ENCODE measurements at regions not wholly inside any gene's neighbourhood (a gene's known extent, or its start where the extent isn't known, plus 50 kb on each side); places are given as distances from the start of the nearest gene placed in this dataset.

GRCh38 chr9:19732441-19732951, 56.3 kb downstream of the SLC24A2 start:
- no peak for DNase-seq

GRCh38 chr9:19728101-19728500, 60.7 kb downstream of the SLC24A2 start:
- no peak for DNase-seq

GRCh38 chr9:19725970-19726369, 62.9 kb downstream of the SLC24A2 start:
- DNase-seq, result no peak

- no peak for DNase-seq
Observed at GRCh38 chr9:19720377-19720776, 68.5 kb downstream of the SLC24A2 start.

- DNase-seq, result no peak
Observed at GRCh38 chr9:19703702-19704101, 85.1 kb downstream of the SLC24A2 start.

- DNase-seq, result no peak
Observed at GRCh38 chr9:19701991-19702390, 86.8 kb downstream of the SLC24A2 start.

- DNase-seq, result no peak
Observed at GRCh38 chr9:19701274-19701673, 87.6 kb downstream of the SLC24A2 start.

GRCh38 chr9:19700699-19701098, 88.1 kb downstream of the SLC24A2 start:
- DNase-seq, result no peak

- DNase-seq, result no peak
Observed at GRCh38 chr9:19699756-19700155, 89.1 kb downstream of the SLC24A2 start.

- no peak for DNase-seq
Observed at GRCh38 chr9:19698960-19699359, 89.9 kb downstream of the SLC24A2 start.

- DNase-seq, result no peak
Observed at GRCh38 chr9:19694601-19695000, 94.2 kb downstream of the SLC24A2 start.

- DNase-seq, result no peak
Observed at GRCh38 chr9:19690128-19690527, 98.7 kb downstream of the SLC24A2 start.

GRCh38 chr9:19689328-19690101, 99.3 kb downstream of the SLC24A2 start:
- DNase-seq, result no peak

- no peak for DNase-seq
Observed at GRCh38 chr9:19683715-19684114, 105.1 kb downstream of the SLC24A2 start.

- DNase-seq, result no peak
Observed at GRCh38 chr9:19682397-19682796, 106.4 kb downstream of the SLC24A2 start.

- DNase-seq, result no peak
Observed at GRCh38 chr9:19681846-19682245, 107.0 kb downstream of the SLC24A2 start.

- DNase-seq, result no peak
Observed at GRCh38 chr9:19677924-19678323, 110.9 kb downstream of the SLC24A2 start.

- no peak for DNase-seq
Observed at GRCh38 chr9:19675492-19675891, 113.3 kb downstream of the SLC24A2 start.

GRCh38 chr9:19666575-19666974, 122.3 kb downstream of the SLC24A2 start:
- DNase-seq, result no peak

- DNase-seq, result no peak
Observed at GRCh38 chr9:19665146-19665863, 123.5 kb downstream of the SLC24A2 start.

- no peak for DNase-seq
Observed at GRCh38 chr9:19663570-19663969, 125.3 kb downstream of the SLC24A2 start.

- DNase-seq, result no peak
Observed at GRCh38 chr9:19662213-19662612, 126.6 kb downstream of the SLC24A2 start.

- DNase-seq, result peak; percentile 36
Observed at GRCh38 chr9:19660019-19660418, 128.8 kb downstream of the SLC24A2 start.

- no peak for DNase-seq
Observed at GRCh38 chr9:19656704-19657103, 132.1 kb downstream of the SLC24A2 start.
